ENCODE measurements at regions not wholly inside any gene's neighbourhood (a gene's known extent, or its start where the extent isn't known, plus 50 kb on each side); places are given as distances from the start of the nearest gene placed in this dataset.
"Not testable (repeated sequence)": the region's sequence is repeated elsewhere in the genome, so short reads cannot be mapped to it uniquely, and the experiment has no call there.

- no peaks in the 10 kb centered on the region for H3K79me2 ChIP-seq (ENCODE audit: insufficient read depth, low read length)
- no peaks in the 10 kb centered on the region for H3K9me3 ChIP-seq (ENCODE audit: insufficient read depth, low read length)
- H4K20me1 ChIP-seq (ENCODE audit: low read depth, low read length) = no peaks in the 10 kb centered on the region
- no peak overlapping the region for H3K4me2 ChIP-seq (ENCODE audit: low read depth, low read length, poor library complexity, severe bottlenecking)
- no peak overlapping the region for H3K27ac ChIP-seq (ENCODE audit: low read depth, low read length)
- no peaks in the 10 kb centered on the region for H3K27me3 ChIP-seq (ENCODE audit: low read length)
- no peaks in the 10 kb centered on the region for H3K9me2 ChIP-seq (replicated peaks; ENCODE audit: insufficient read depth, low read length)
- no peak overlapping the region for H3K4me3 ChIP-seq (ENCODE audit: insufficient read depth, low read length, poor library complexity, severe bottlenecking)
- H3F3A ChIP-seq (ENCODE audit: insufficient read depth) = no peaks in the 10 kb centered on the region
- no peak overlapping the region for H2AFZ ChIP-seq (ENCODE audit: low read depth, low read length, severe bottlenecking)
- H3K9ac ChIP-seq (ENCODE audit: low read length) = no peak overlapping the region
- no peak for TF ChIP-seq EZH2phosphoT487 (conservative IDR thresholded peaks at IDR 0.05; ENCODE audit: low read length)
- no peak for TF ChIP-seq CTCF (IDR thresholded peaks at IDR 0.05; ENCODE audit: insufficient read depth, low read length, poor library complexity, severe bottlenecking)
- H3K36me3 ChIP-seq (ENCODE audit: low read length) = no peaks in the 10 kb centered on the region
Observed at GRCh38 chr14:37890095-37890494, 294.7 kb downstream of the TTC6 start.

GRCh38 chr14:37891500-37891899 is 296.1 kb downstream of the TTC6 start:
- H2AFZ ChIP-seq (ENCODE audit: low read depth, low read length, severe bottlenecking); H4K20me1 ChIP-seq (ENCODE audit: low read depth, low read length); H3K4me2 ChIP-seq (ENCODE audit: low read depth, low read length, poor library complexity, severe bottlenecking); H3F3A ChIP-seq (ENCODE audit: insufficient read depth); H3K9ac ChIP-seq (ENCODE audit: low read length); H3K79me2 ChIP-seq (ENCODE audit: insufficient read depth, low read length); H3K36me3 ChIP-seq (ENCODE audit: low read length); H3K4me3 ChIP-seq (ENCODE audit: insufficient read depth, low read length, poor library complexity, severe bottlenecking); H3K27me3 ChIP-seq (ENCODE audit: low read length); H3K27ac ChIP-seq (ENCODE audit: low read depth, low read length); H3K9me2 ChIP-seq (replicated peaks; ENCODE audit: insufficient read depth, low read length); H3K9me3 ChIP-seq (ENCODE audit: insufficient read depth, low read length): not testable (repeated sequence)

GRCh38 chr14:37894463-37894862 is 299.0 kb downstream of the TTC6 start:
- H3K27ac ChIP-seq (ENCODE audit: low read depth, low read length) = no peak overlapping the region
- H3K27me3 ChIP-seq (ENCODE audit: low read length) = no peaks in the 10 kb centered on the region

GRCh38 chr14:37899365-37899764 is 303.9 kb downstream of the TTC6 start:
- Histone ChIP-seq H3K9ac (ENCODE audit: low read length) (no peak overlapping the region), H2AFZ (ENCODE audit: low read depth, low read length, severe bottlenecking) (no peak overlapping the region), H4K20me1 (ENCODE audit: low read depth, low read length) (no peaks in the 10 kb centered on the region), H3K9me3 (ENCODE audit: insufficient read depth, low read length) (no peaks in the 10 kb centered on the region), H3K4me3 (ENCODE audit: insufficient read depth, low read length, poor library complexity, severe bottlenecking) (no peak overlapping the region), H3F3A (ENCODE audit: insufficient read depth) (no peaks in the 10 kb centered on the region), H3K27ac (ENCODE audit: low read depth, low read length) (no peak overlapping the region), H3K79me2 (ENCODE audit: insufficient read depth, low read length) (no peaks in the 10 kb centered on the region), H3K36me3 (ENCODE audit: low read length) (no peaks in the 10 kb centered on the region), H3K4me2 (ENCODE audit: low read depth, low read length, poor library complexity, severe bottlenecking) (no peak overlapping the region), H3K9me2 (replicated peaks; ENCODE audit: insufficient read depth, low read length) (no peaks in the 10 kb centered on the region), H3K27me3 (ENCODE audit: low read length) (no peaks in the 10 kb centered on the region)
- TF ChIP-seq EZH2phosphoT487 (conservative IDR thresholded peaks at IDR 0.05; ENCODE audit: low read length) = no peak
- TF ChIP-seq CTCF (IDR thresholded peaks at IDR 0.05; ENCODE audit: insufficient read depth, low read length, poor library complexity, severe bottlenecking) = no peak

More at GRCh38 chr14:37894463-37894862, 299.0 kb downstream of the TTC6 start:
- no peaks in the 10 kb centered on the region for H3F3A ChIP-seq (ENCODE audit: insufficient read depth)
- H3K36me3 ChIP-seq (ENCODE audit: low read length) = no peaks in the 10 kb centered on the region
- H2AFZ ChIP-seq (ENCODE audit: low read depth, low read length, severe bottlenecking) = no peak overlapping the region
- no peaks in the 10 kb centered on the region for H3K79me2 ChIP-seq (ENCODE audit: insufficient read depth, low read length)
- H4K20me1 ChIP-seq (ENCODE audit: low read depth, low read length) = no peaks in the 10 kb centered on the region
- no peaks in the 10 kb centered on the region for H3K9me2 ChIP-seq (replicated peaks; ENCODE audit: insufficient read depth, low read length)
- H3K9me3 ChIP-seq (ENCODE audit: insufficient read depth, low read length) = no peaks in the 10 kb centered on the region
- H3K9ac ChIP-seq (ENCODE audit: low read length) = no peak overlapping the region
- no peak for TF ChIP-seq EZH2phosphoT487 (conservative IDR thresholded peaks at IDR 0.05; ENCODE audit: low read length)
- no peak for TF ChIP-seq CTCF (IDR thresholded peaks at IDR 0.05; ENCODE audit: insufficient read depth, low read length, poor library complexity, severe bottlenecking)
- H3K4me2 ChIP-seq (ENCODE audit: low read depth, low read length, poor library complexity, severe bottlenecking) = no peak overlapping the region
- no peak overlapping the region for H3K4me3 ChIP-seq (ENCODE audit: insufficient read depth, low read length, poor library complexity, severe bottlenecking)
